HL-60 (cell line): ENCODE measurements at regions not wholly inside any gene's neighbourhood (a gene's known extent, or its start where the extent isn't known, plus 50 kb on each side); places are given as distances from the start of the nearest gene placed in this dataset.

ENCODE experiments used
- GABPA ChIP-seq: IDR thresholded peaks from 2 replicates; pipeline ENCODE4 v1.6.1; 2012; ENCODE audit warnings: low read depth
- TF ChIP-seq, protein P1 (sequence below): IDR thresholded peaks from one replicate; pipeline ENCODE4 v1.5.1; 2011; ENCODE audit warnings: low read length, control low read depth, inconsistent platforms; ENCODE audit not compliant: insufficient read depth
- TF ChIP-seq, protein P2 (sequence below): IDR thresholded peaks from 2 replicates; pipeline ENCODE4 v1.6.1; 2012; ENCODE audit warnings: low read depth; ENCODE audit not compliant: insufficient replicate concordance

DNA sequence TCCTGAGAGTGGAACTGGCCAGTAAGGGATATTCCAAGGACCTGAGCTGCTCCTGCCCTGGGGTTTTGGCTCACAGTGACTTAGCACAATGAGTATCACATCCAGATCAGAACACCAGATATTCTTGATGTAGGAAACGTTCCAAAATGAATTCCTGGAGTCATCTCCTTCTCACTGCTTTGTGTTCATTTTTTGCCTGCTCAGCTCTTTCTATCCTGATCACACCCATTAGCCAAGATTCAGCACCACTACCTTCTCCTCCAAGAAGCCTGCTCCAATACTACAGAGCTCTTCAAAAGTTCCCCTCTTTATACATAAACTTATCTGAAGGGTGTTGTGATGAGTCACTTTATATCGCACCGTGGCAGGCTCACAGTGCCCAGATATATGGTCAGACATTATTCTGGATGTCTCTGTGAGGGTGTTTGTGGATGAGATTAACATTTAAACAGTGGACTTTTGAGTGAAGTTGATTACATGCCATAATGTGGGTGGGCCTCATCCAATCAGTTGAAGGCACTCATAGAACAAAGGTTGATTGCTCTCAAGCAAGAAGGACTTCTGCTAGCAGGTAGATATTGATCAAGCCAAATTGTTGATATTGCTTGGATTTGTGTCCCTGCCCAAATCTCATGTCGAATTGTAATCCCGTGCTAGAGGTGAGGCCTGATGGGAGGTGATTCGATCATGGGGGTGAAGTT lies 1155.2 kb upstream of the AUTS2 start:
- no peak for TF ChIP-seq GABPA
- TF ChIP-seq, protein P1, sequence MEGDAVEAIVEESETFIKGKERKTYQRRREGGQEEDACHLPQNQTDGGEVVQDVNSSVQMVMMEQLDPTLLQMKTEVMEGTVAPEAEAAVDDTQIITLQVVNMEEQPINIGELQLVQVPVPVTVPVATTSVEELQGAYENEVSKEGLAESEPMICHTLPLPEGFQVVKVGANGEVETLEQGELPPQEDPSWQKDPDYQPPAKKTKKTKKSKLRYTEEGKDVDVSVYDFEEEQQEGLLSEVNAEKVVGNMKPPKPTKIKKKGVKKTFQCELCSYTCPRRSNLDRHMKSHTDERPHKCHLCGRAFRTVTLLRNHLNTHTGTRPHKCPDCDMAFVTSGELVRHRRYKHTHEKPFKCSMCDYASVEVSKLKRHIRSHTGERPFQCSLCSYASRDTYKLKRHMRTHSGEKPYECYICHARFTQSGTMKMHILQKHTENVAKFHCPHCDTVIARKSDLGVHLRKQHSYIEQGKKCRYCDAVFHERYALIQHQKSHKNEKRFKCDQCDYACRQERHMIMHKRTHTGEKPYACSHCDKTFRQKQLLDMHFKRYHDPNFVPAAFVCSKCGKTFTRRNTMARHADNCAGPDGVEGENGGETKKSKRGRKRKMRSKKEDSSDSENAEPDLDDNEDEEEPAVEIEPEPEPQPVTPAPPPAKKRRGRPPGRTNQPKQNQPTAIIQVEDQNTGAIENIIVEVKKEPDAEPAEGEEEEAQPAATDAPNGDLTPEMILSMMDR = no peak
- TF ChIP-seq, protein P2, sequence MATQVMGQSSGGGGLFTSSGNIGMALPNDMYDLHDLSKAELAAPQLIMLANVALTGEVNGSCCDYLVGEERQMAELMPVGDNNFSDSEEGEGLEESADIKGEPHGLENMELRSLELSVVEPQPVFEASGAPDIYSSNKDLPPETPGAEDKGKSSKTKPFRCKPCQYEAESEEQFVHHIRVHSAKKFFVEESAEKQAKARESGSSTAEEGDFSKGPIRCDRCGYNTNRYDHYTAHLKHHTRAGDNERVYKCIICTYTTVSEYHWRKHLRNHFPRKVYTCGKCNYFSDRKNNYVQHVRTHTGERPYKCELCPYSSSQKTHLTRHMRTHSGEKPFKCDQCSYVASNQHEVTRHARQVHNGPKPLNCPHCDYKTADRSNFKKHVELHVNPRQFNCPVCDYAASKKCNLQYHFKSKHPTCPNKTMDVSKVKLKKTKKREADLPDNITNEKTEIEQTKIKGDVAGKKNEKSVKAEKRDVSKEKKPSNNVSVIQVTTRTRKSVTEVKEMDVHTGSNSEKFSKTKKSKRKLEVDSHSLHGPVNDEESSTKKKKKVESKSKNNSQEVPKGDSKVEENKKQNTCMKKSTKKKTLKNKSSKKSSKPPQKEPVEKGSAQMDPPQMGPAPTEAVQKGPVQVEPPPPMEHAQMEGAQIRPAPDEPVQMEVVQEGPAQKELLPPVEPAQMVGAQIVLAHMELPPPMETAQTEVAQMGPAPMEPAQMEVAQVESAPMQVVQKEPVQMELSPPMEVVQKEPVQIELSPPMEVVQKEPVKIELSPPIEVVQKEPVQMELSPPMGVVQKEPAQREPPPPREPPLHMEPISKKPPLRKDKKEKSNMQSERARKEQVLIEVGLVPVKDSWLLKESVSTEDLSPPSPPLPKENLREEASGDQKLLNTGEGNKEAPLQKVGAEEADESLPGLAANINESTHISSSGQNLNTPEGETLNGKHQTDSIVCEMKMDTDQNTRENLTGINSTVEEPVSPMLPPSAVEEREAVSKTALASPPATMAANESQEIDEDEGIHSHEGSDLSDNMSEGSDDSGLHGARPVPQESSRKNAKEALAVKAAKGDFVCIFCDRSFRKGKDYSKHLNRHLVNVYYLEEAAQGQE = no peak
